GM12892 (cell line): ENCODE measurements at regions not wholly inside any gene's neighbourhood (a gene's known extent, or its start where the extent isn't known, plus 50 kb on each side); places are given as distances from the start of the nearest gene placed in this dataset.

Experiments
- POLR2A ChIP-seq: IDR thresholded peaks from 2 replicates; pipeline ENCODE4 v1.6.1; 2011; ENCODE audit warnings: low read depth, low read length, control low read depth
- POLR2AphosphoS5 ChIP-seq: IDR thresholded peaks from 2 replicates; pipeline ENCODE4 v1.6.1; 2011; ENCODE audit warnings: low read depth, low read length, control low read depth
- TAF1 ChIP-seq: IDR thresholded peaks from 2 replicates; pipeline ENCODE4 v1.6.1; 2011; ENCODE audit warnings: low read depth, mild to moderate bottlenecking, control low read depth, low read length, borderline replicate concordance

GRCh38 chr2:217629347-217629746 lies 373.4 kb downstream of the TNS1 start:
- TF ChIP-seq POLR2A (no peak), POLR2AphosphoS5 (no peak), TAF1 (no peak)
